GM21381 (cell line): ENCODE measurements at regions not wholly inside any gene's neighbourhood (a gene's known extent, or its start where the extent isn't known, plus 50 kb on each side); places are given as distances from the start of the nearest gene placed in this dataset.

ENCODE experiments used
- ATAC-seq: cut with Tn5 transposase; IDR thresholded peaks from one replicate; pipeline ENCODE4 v1.9.1; 2021; ENCODE audit warnings: mild to moderate bottlenecking, moderate library complexity; ENCODE audit not compliant: unreplicated experiment

- ATAC-seq, result no peak
Observed at GRCh38 chr14:65278589-65278988, 133.9 kb upstream of the FUT8 start.

GRCh38 chr14:65279510-65279909, 133.0 kb upstream of the FUT8 start:
- ATAC-seq, result no peak

GRCh38 chr14:65279958-65280357, 132.6 kb upstream of the FUT8 start:
- ATAC-seq, result no peak

GRCh38 chr14:65280653-65281052, 131.9 kb upstream of the FUT8 start:
- ATAC-seq, result no peak

GRCh38 chr14:65281991-65282895, 130.3 kb upstream of the FUT8 start:
- ATAC-seq, result no peak

- ATAC-seq, result no peak
Observed at GRCh38 chr14:65282896-65283253, 129.7 kb upstream of the FUT8 start.

DNA sequence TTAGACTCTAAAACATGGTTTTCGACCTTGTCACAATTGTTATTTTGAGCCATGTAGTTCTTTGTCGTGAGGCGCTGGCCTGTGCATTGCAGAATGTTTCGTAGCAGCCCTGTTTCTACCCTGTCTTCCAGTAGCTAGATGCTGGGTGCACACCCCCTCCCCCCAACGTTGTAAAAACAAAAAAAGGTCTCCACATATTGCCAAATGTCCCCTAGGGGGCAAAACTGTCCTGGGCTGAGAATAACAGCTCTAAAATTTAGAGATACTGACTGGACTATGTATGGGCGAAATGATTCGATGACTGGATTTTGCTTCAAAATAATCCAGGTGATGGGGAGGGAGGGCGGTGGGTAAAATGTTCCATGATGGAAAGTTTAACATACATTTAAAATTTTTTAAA, 126.1 kb upstream of the FUT8 start:
- no peak for ATAC-seq

DNA sequence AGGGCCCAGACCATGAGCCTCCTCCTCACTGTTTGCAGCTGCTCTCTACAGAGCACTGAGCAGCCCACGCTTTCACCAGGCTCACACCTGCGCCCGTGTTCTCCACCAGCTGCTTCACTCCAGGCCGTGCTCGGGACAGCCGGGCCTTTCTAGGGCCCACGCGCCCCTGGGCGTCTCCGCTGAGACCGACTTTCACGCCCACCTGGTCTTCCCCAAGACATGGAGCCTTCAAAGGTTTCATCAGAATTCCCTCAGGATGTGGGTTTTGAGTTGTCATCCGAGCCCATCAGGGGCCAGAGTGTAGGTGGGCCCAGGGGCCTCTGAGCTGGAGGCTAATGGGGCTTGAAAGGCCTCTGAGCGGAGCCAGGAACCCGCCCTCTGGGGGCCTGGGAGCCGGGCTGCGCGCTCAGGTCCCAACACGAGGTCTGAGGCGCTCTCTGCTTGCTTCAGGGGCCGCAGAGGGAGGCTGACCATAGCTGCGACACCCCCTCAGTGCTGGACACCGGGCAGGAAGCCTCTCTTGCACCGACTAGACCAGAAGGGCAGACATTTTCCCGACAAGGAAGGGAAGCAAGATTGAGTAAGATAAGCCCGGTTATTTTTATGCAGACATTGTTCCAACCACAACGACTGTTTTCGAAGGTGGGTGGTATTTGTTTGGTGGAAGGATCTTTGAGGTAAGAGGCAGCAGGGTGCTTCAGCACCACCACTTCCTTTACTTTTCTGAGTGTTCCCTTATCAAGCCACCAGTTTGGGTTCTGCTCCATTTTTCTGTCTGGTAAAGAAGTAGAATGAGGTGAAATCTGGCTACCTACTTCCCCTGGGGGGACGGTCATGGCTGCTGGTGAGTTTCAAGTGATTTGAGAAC, 125.0 kb upstream of the FUT8 start:
- ATAC-seq, result peak; percentile 43

GRCh38 chr14:65290830-65291229, 121.7 kb upstream of the FUT8 start:
- ATAC-seq, result no peak

DNA sequence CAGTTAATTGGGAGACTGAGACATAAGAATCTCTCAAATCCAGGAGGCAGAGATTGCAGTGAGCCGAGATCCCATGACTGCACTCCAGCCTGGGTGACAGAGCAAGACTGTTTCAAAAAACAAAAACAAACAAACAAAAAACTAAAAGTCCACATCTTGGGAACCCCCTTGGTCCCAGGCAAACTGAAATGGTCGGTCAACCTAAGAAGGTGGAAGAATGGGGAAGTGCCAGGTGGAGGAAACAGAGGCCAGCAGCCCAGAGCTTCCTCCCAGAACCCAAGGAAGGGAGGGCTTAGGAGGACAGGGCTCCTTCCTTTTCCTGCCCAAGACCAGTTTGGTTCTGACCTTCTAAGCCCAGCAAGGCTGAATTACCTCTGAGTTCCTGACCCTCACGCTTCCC, 121.0 kb upstream of the FUT8 start:
- no peak for ATAC-seq

DNA sequence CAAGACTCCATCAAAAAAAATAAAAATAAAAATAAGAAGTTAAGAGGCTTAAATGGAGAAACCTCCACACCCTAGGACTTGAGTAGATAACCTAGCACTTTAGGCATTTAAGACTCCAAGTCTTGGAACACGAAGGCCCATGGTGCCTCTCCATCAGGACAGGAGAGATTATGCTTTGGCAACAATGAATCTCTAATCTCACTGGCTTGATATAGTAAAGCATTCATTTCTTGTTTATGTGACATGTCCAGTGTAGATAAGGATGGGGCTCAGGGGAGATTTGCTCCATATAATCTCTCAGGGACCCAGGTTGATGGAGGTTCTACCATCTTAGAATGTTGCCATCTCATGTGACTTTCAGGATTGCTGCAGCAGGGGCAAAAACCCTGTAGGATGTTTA, 117.7 kb upstream of the FUT8 start:
- ATAC-seq, result no peak

GRCh38 chr14:65296402-65296801, 116.1 kb upstream of the FUT8 start:
- no peak for ATAC-seq

- no peak for ATAC-seq
Observed at GRCh38 chr14:65296876-65297275, 115.7 kb upstream of the FUT8 start.

GRCh38 chr14:65297744-65298143, 114.8 kb upstream of the FUT8 start:
- no peak for ATAC-seq

DNA sequence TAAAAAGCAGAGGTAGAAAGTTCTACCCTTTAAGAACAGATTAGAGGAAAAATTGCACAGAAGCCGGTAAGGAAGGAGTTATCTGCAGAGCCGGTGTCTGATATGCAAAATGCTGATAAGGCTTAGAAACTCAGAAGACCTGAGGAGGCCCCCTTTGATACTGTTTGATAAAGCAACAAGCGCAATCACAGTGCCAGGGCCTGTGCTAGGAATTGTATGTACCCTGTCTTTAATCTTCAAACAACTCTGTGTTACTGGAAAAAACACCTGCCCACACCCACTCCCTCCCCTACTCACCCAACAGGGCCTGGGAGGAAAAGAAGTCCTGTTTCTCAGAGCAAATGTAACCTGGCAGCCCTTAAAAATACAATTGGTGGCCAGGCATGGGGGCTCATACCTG, 112.7 kb upstream of the FUT8 start:
- ATAC-seq, result no peak

GRCh38 chr14:65301862-65302539, 110.5 kb upstream of the FUT8 start:
- peak; percentile 56 for ATAC-seq

DNA sequence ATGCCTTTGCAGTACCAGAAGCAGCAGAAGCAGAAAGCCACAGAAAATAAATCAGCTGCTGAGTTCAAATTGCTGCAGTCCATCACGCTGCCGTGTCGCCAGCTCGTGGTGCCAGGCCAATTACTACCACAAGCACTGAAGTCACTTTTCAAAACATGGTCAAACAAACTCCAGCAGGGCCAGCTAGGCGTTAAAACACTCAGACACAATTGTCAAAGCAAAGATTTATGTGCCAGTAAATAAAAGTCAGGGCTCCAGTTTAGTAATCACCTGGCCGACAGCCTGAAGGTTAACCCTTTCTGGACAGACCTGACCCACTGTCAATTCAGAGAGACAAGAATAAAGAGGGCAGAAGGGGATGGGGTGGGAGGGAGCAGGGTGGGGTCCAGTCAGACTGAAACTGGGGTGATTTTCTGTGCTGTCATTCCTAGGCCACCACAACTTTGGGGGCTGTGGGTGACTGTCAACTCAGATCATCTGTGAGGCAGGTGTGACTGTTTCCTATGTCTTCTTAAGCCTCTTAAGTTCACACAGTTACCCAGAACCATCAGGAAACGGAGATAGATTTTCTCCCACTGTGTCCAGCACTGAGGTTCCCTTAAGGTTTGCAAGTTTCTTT, 109.8 kb upstream of the FUT8 start:
- peak; percentile 50 for ATAC-seq

- no peak for ATAC-seq
Observed at GRCh38 chr14:65303190-65303898, 109.2 kb upstream of the FUT8 start.

DNA sequence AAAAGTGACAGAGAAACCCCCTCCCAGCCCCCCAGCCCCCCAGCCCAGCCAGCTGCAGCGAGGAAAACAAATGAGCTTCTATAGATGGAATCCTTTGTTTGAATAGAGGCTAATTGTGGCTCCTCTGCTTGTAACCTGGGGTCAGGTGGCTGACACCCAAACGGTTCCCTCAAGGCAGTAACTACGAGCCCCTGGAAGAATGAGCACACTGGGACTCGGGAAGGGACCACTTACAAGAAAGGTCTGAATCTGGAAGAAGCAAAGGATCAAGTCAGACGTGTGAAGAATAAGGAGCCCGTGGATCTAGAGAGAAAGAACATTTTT, 108.7 kb upstream of the FUT8 start:
- ATAC-seq, result no peak

- ATAC-seq, result no peak
Observed at GRCh38 chr14:65304239-65304638, 108.3 kb upstream of the FUT8 start.

DNA sequence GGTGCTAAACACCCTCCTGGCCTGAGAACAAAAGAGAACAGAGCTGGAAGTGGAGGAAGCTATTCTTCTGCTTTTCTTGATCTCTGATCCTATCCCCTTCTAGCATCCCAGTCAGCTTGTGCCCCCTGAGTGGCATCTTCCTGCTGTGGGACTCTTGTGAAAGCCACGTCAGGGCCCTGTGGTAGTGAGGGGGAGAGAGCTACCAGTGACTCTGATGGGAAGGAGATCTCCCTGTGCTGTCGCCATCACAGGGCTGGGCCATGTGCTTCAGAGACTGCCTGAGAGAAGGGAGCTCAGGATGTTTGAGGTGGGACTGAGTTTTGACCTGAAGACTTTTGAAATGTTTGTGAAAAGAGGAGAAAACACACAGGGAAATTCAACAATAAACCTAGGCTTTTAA, 107.6 kb upstream of the FUT8 start:
- ATAC-seq, result no peak
